Stimulated activated naive CD8-positive, alpha-beta T cell treated with anti-CD3 and anti-CD28 coated beads, Interleukin-15, amount 100 ng/mL, for 72 hours (primary cell): ENCODE measurements at regions not wholly inside any gene's neighbourhood (a gene's known extent, or its start where the extent isn't known, plus 50 kb on each side); places are given as distances from the start of the nearest gene placed in this dataset.
"Not testable (repeated sequence)": the region's sequence is repeated elsewhere in the genome, so short reads cannot be mapped to it uniquely, and the experiment has no call there.

ENCODE experiments used
- ATAC-seq: fragments of 150-1000 bp; cut with Tn5 transposase; 2 replicates; pipeline ENCODE4 v1.10.0; 2021; ENCODE audit warnings: mild to moderate bottlenecking, moderate library complexity
- DNase-seq, 2 donors: peaks; one replicate each; pipeline ENCODE4 v3.0.0; 2021 to 2022
- H3K27ac Mint-ChIP-seq, 2 donors: one replicate each; pipeline ENCODE4 v1.8.0; 2022; ENCODE audit warnings: mild to moderate bottlenecking in 2 of 2, mixed read lengths in 2 of 2, moderate library complexity in 2 of 2
- H3K27me3 Mint-ChIP-seq: one replicate; pipeline ENCODE4 v1.8.0; 2022; ENCODE audit warnings: mixed read lengths
- H3K4me1 Mint-ChIP-seq: one replicate; pipeline ENCODE4 v1.8.0; 2022; ENCODE audit warnings: mild to moderate bottlenecking, mixed read lengths
- H3K4me3 Mint-ChIP-seq, 2 donors: one replicate each; pipeline ENCODE4 v1.8.0; 2022; ENCODE audit warnings: mild to moderate bottlenecking in 2 of 2, mixed read lengths in 2 of 2, moderate library complexity in 1 of 2
- H3K9me3 Mint-ChIP-seq, 2 donors: one replicate each; pipeline ENCODE4 v1.8.0; 2022; ENCODE audit warnings: mixed read lengths in 2 of 2

GRCh38 chr10:78457804-78458482, 424.3 kb downstream of the RPS24 start:
- Mint-ChIP-seq H3K9me3 (no peaks in the 10 kb centered on the region), H3K4me3 (no peak overlapping the region), H3K4me1 (no peaks in the 10 kb centered on the region), H3K27me3 (no peaks in the 10 kb centered on the region), H3K27ac (no peak overlapping the region)
- ATAC-seq (no peak), DNase-seq (no peak)

GRCh38 chr10:78458983-78459638, 425.4 kb downstream of the RPS24 start:
- Mint-ChIP-seq H3K27me3 (no peaks in the 10 kb centered on the region), H3K4me3 (no peak overlapping the region), H3K4me1 (no peaks in the 10 kb centered on the region), H3K9me3 (no peaks in the 10 kb centered on the region), H3K27ac (no peak overlapping the region)
- no peak for DNase-seq
- ATAC-seq: no peak

GRCh38 chr10:78459639-78460037, 426.0 kb downstream of the RPS24 start:
- ATAC-seq: peak; percentile 23
- DNase-seq: no peak
- Mint-ChIP-seq H3K4me3 (no peak overlapping the region), H3K4me1 (no peaks in the 10 kb centered on the region), H3K27me3 (no peaks in the 10 kb centered on the region), H3K9me3 (no peaks in the 10 kb centered on the region), H3K27ac (no peak overlapping the region)

GRCh38 chr10:78460204-78460603, 426.5 kb downstream of the RPS24 start:
- H3K4me3 Mint-ChIP-seq: no peak overlapping the region
- H3K4me1 Mint-ChIP-seq: no peaks in the 10 kb centered on the region
- no peaks in the 10 kb centered on the region for H3K9me3 Mint-ChIP-seq
- no peak overlapping the region for H3K27ac Mint-ChIP-seq
- no peaks in the 10 kb centered on the region for H3K27me3 Mint-ChIP-seq
- no peak for DNase-seq
- no peak for ATAC-seq

GRCh38 chr10:78461333-78461732, 427.7 kb downstream of the RPS24 start:
- ATAC-seq (no peak), DNase-seq (no peak)
- H3K4me3 Mint-ChIP-seq: no peak overlapping the region
- no peaks in the 10 kb centered on the region for H3K9me3 Mint-ChIP-seq
- H3K27ac Mint-ChIP-seq: peak overlapping the region in 1 of 2 donors; percentile 22
- H3K4me1 Mint-ChIP-seq: no peaks in the 10 kb centered on the region
- no peaks in the 10 kb centered on the region for H3K27me3 Mint-ChIP-seq

GRCh38 chr10:78462176-78462575, 428.5 kb downstream of the RPS24 start:
- Mint-ChIP-seq H3K4me1 (no peaks in the 10 kb centered on the region), H3K27me3 (no peaks in the 10 kb centered on the region), H3K9me3 (peaks cover 0 to under 1% of the 10 kb centered on the region in 2 donors), H3K27ac (peak overlapping the region in 1 of 2 donors; percentile 4), H3K4me3 (no peak overlapping the region)
- DNase-seq: no peak
- no peak for ATAC-seq

- H3K9me3 Mint-ChIP-seq: peaks cover 0 to 5% of the 10 kb centered on the region in 2 donors
- no peaks in the 10 kb centered on the region for H3K27me3 Mint-ChIP-seq
These were observed 429.1 kb downstream of the RPS24 start for GRCh38 chr10:78462726-78463228.

GRCh38 chr10:78464118-78464855, 430.6 kb downstream of the RPS24 start:
- Mint-ChIP-seq H3K4me1 (no peaks in the 10 kb centered on the region), H3K4me3 (no peak overlapping the region), H3K27ac (no peak overlapping the region), H3K27me3 (no peaks in the 10 kb centered on the region), H3K9me3 (peaks cover 0 to 5% of the 10 kb centered on the region in 2 donors)
- DNase-seq (no peak), ATAC-seq (no peak)

More at GRCh38 chr10:78462726-78463228, 429.1 kb downstream of the RPS24 start:
- H3K4me3 Mint-ChIP-seq: no peak overlapping the region
- DNase-seq (no peak), ATAC-seq (no peak)
- no peak overlapping the region for H3K27ac Mint-ChIP-seq
- no peaks in the 10 kb centered on the region for H3K4me1 Mint-ChIP-seq

- Mint-ChIP-seq H3K4me3 (no peak overlapping the region), H3K27me3 (no peaks in the 10 kb centered on the region), H3K4me1 (no peaks in the 10 kb centered on the region), H3K9me3 (peaks cover 0 to 5% of the 10 kb centered on the region in 2 donors), H3K27ac (no peak overlapping the region)
- peak; percentile 26 for ATAC-seq
- no peak for DNase-seq
These were observed 431.2 kb downstream of the RPS24 start for GRCh38 chr10:78464856-78465267.

- H3K27ac Mint-ChIP-seq: no peak overlapping the region
- H3K4me1 Mint-ChIP-seq: no peaks in the 10 kb centered on the region
- no peaks in the 10 kb centered on the region for H3K27me3 Mint-ChIP-seq
- DNase-seq (no peak), ATAC-seq (no peak)
- peaks cover 0 to 5% of the 10 kb centered on the region in 2 donors for H3K9me3 Mint-ChIP-seq
- H3K4me3 Mint-ChIP-seq: no peak overlapping the region
These were observed 431.8 kb downstream of the RPS24 start for GRCh38 chr10:78465431-78465830.

GRCh38 chr10:78467496-78468106, 433.9 kb downstream of the RPS24 start:
- Mint-ChIP-seq H3K27me3 (no peaks in the 10 kb centered on the region), H3K9me3 (peaks cover 0 to 5% of the 10 kb centered on the region in 2 donors), H3K4me1 (no peaks in the 10 kb centered on the region), H3K27ac (no peak overlapping the region), H3K4me3 (no peak overlapping the region)
- DNase-seq: no peak
- no peak for ATAC-seq

GRCh38 chr10:78468731-78469130, 435.1 kb downstream of the RPS24 start:
- DNase-seq, H3K9me3 Mint-ChIP-seq, ATAC-seq: not testable (repeated sequence)

GRCh38 chr10:78470267-78471103, 436.8 kb downstream of the RPS24 start:
- no peak for ATAC-seq
- H3K27me3 Mint-ChIP-seq: no peaks in the 10 kb centered on the region

More at GRCh38 chr10:78468731-78469130, 435.1 kb downstream of the RPS24 start:
- not testable (repeated sequence) for H3K27ac Mint-ChIP-seq, H3K4me1 Mint-ChIP-seq, H3K4me3 Mint-ChIP-seq, H3K27me3 Mint-ChIP-seq

GRCh38 chr10:78471326-78471722, 437.7 kb downstream of the RPS24 start:
- no peaks in the 10 kb centered on the region for H3K4me1 Mint-ChIP-seq
- H3K27me3 Mint-ChIP-seq: no peaks in the 10 kb centered on the region
- no peak overlapping the region for H3K4me3 Mint-ChIP-seq
- peaks cover 0 to 5% of the 10 kb centered on the region in 2 donors for H3K9me3 Mint-ChIP-seq
- ATAC-seq (no peak), DNase-seq (no peak)
- H3K27ac Mint-ChIP-seq: peak overlapping the region in 1 of 2 donors; percentile 77

More at GRCh38 chr10:78470267-78471103, 436.8 kb downstream of the RPS24 start:
- Mint-ChIP-seq H3K4me1 (no peaks in the 10 kb centered on the region), H3K4me3 (no peak overlapping the region), H3K27ac (peak overlapping the region in 1 of 2 donors; percentile 59), H3K9me3 (peaks cover 0 to 5% of the 10 kb centered on the region in 2 donors)
- no peak for DNase-seq
